ENCODE measurements at regions not wholly inside any gene's neighbourhood (a gene's known extent, or its start where the extent isn't known, plus 50 kb on each side); places are given as distances from the start of the nearest gene placed in this dataset.

GRCh38 chr9:18394847-18395351, 79.1 kb upstream of the ADAMTSL1 start:
- TF ChIP-seq CTCF (IDR thresholded peaks at IDR 0.05; ENCODE audit: control insufficient read depth, insufficient read depth, low read depth, low read length, missing control alignments): no peak
- no peak for DNase-seq (ENCODE audit: low read depth)
- no peak overlapping the region for H3K4me3 ChIP-seq (ENCODE audit: control insufficient read depth, low read depth, low read length)

- no peak overlapping the region for H3K4me3 ChIP-seq (ENCODE audit: control insufficient read depth, low read depth, low read length)
- peak; percentile 32 for TF ChIP-seq CTCF (IDR thresholded peaks at IDR 0.05; ENCODE audit: control insufficient read depth, insufficient read depth, low read depth, low read length, missing control alignments)
- DNase-seq (ENCODE audit: low read depth): no peak
Observed at GRCh38 chr9:18396102-18396728, 77.7 kb upstream of the ADAMTSL1 start.

GRCh38 chr9:18397076-18397475, 76.9 kb upstream of the ADAMTSL1 start:
- DNase-seq (ENCODE audit: low read depth): no peak
- no peak for TF ChIP-seq CTCF (IDR thresholded peaks at IDR 0.05; ENCODE audit: control insufficient read depth, insufficient read depth, low read depth, low read length, missing control alignments)
- H3K4me3 ChIP-seq (ENCODE audit: control insufficient read depth, low read depth, low read length): no peak overlapping the region

- H3K4me3 ChIP-seq (ENCODE audit: control insufficient read depth, low read depth, low read length): no peak overlapping the region
- DNase-seq (ENCODE audit: low read depth): no peak
- TF ChIP-seq CTCF (IDR thresholded peaks at IDR 0.05; ENCODE audit: control insufficient read depth, insufficient read depth, low read depth, low read length, missing control alignments): no peak
Observed at GRCh38 chr9:18398038-18398437, 75.9 kb upstream of the ADAMTSL1 start.

GRCh38 chr9:18404434-18405029, 69.4 kb upstream of the ADAMTSL1 start:
- TF ChIP-seq CTCF (IDR thresholded peaks at IDR 0.05; ENCODE audit: control insufficient read depth, insufficient read depth, low read depth, low read length, missing control alignments): no peak
- DNase-seq (ENCODE audit: low read depth): no peak

GRCh38 chr9:18405240-18405639, 68.7 kb upstream of the ADAMTSL1 start:
- no peak for DNase-seq (ENCODE audit: low read depth)
- no peak for TF ChIP-seq CTCF (IDR thresholded peaks at IDR 0.05; ENCODE audit: control insufficient read depth, insufficient read depth, low read depth, low read length, missing control alignments)
- no peak overlapping the region for H3K4me3 ChIP-seq (ENCODE audit: control insufficient read depth, low read depth, low read length)

More at GRCh38 chr9:18404434-18405029, 69.4 kb upstream of the ADAMTSL1 start:
- H3K4me3 ChIP-seq (ENCODE audit: control insufficient read depth, low read depth, low read length): no peak overlapping the region

All from AG09309 (cell line).